Stimulated activated CD4-positive, alpha-beta T cell treated with anti-CD3 and anti-CD28 coated beads, Interleukin-15, amount 100 ng/mL, for 24 hours (primary cell): ENCODE measurements at regions not wholly inside any gene's neighbourhood (a gene's known extent, or its start where the extent isn't known, plus 50 kb on each side); places are given as distances from the start of the nearest gene placed in this dataset.
"Not testable (repeated sequence)": the region's sequence is repeated elsewhere in the genome, so short reads cannot be mapped to it uniquely, and the experiment has no call there.

Experiments used
- DNase-seq: peaks from one replicate; pipeline ENCODE4 v3.0.0-alpha.2; 2020

DNA sequence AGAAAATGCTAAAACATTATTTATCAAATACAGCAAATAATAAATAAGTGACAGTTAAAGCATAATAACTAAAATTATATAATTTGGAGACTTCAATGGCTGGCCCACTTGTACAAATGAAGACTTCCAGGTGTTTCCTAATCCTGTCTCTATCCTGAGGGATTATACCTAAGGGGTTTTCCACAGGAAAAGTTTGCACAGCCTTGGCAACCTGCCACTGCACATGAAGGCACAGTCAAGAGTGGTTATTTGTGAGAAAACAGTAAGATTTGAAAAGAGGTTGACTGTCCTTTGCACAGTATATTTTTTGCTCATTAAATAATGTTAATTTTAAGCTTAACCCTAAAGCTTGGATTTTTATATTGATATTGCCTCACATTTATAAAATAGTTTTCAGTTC is 655.9 kb downstream of the TTLL7 start:
- DNase-seq = not testable (repeated sequence)

DNA sequence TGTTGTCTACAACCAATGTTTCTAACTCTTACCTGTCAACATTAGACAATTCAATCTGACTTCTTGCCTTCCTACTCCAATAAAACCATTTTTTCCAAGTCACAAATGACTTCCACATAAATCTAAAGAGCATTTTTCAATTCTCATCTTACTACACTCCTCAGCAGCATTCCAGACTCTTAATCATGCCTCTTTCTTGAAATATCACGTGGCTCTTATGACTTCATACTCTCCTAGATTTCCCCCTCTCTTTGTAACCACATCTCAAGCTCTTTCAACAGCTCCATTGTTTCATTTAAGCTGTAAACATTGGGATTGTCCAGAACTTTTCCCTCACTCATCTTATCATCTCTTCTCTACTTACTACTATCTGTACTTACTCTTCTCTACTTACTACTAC is 666.6 kb downstream of the TTLL7 start:
- DNase-seq = not testable (repeated sequence)

- no peak for DNase-seq
These were observed 680.6 kb downstream of the TTLL7 start for GRCh38 chr1:83318366-83318765.

GRCh38 chr1:83315446-83315845 is 683.5 kb downstream of the TTLL7 start:
- DNase-seq = not testable (repeated sequence)

- DNase-seq = not testable (repeated sequence)
These were observed 688.8 kb downstream of the TTLL7 start for GRCh38 chr1:83310161-83310560.

GRCh38 chr1:83309035-83309434 is 689.9 kb downstream of the TTLL7 start:
- not testable (repeated sequence) for DNase-seq

DNA sequence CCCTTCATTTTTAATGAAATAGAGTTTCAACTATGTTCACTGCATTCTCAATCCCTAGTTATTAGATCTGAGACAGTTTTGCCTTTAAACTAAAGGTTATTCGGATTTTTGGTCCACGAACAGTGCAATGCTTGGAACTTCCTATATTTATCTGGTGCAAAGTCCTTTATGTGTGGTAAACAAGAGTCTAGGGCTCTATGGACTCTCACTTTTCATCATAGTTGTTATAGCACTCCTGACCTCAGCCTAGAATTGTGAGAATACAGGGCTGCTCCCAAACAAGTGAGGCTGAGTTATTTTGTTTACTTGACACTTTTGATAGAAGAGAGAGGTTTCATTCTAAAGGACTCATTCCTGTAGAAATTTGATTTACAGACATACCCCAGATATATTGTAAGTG is 692.1 kb downstream of the TTLL7 start:
- DNase-seq = not testable (repeated sequence)

DNA sequence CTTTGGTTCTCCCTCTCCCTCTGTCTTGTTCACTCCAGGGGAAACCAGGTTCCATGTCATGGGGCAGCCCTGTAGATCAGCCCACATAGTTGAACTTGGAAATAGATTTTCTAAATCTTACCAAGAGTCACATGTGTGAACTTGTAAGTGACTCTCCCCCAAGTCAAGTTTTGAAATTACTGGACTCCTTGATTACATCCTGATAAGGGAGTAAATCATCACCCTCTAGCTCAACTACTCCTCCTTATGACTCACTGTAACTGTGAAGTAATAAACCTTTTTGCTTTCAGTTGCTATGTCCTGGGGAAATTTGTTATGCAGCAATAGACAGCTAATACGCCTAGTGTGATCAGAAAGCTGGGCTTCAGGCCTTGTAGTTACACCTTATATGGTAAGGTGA is 703.3 kb downstream of the TTLL7 start:
- DNase-seq = not testable (repeated sequence)

DNA sequence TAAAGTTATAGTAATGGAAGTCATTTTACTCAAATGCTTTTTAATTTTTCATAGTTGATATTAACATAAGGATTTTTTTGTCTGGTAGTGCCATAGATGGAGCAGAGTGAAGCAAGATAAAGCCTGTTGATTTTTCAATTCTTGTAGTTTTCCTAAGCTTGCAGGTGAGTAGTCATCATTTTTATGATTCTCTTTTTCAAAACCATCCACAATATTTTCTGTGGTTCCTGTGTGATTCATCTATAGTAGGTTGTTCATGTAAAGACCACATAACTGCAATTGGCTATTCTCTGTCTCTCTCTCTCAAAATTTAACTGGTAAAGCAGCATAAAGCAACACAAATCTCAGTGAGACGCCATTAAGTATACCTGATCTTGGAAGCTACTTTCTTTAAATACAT is 711.5 kb downstream of the TTLL7 start:
- DNase-seq = not testable (repeated sequence)

- DNase-seq = not testable (repeated sequence)
These were observed 724.3 kb downstream of the TTLL7 start for GRCh38 chr1:83274656-83275055.

GRCh38 chr1:83272484-83272883 is 726.4 kb downstream of the TTLL7 start:
- DNase-seq = not testable (repeated sequence)

- not testable (repeated sequence) for DNase-seq
These were observed 727.1 kb downstream of the TTLL7 start for GRCh38 chr1:83271834-83272233.

- not testable (repeated sequence) for DNase-seq
These were observed 728.1 kb downstream of the TTLL7 start for GRCh38 chr1:83270801-83271200.

- DNase-seq = not testable (repeated sequence)
These were observed 735.1 kb downstream of the TTLL7 start for GRCh38 chr1:83263808-83264207.

DNA sequence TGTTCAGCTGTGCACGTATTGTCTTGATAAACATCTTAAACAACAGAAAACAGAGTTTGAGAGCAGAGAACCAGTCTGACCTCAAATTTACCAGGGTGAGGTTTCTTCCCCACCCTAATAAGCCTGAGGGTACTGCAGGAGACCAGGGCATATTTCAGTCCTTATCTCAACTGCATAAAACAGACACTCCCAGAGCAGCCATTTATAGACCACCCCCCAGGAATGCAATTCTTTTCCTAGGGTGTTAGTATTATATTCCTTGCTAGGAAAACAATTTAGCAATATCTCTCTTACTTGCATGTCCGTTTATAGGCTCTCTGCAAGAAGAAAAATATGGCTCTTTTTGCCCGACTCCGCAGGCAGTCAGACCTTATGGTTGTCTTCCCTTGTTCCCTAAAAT is 747.2 kb downstream of the TTLL7 start:
- DNase-seq = not testable (repeated sequence)

DNA sequence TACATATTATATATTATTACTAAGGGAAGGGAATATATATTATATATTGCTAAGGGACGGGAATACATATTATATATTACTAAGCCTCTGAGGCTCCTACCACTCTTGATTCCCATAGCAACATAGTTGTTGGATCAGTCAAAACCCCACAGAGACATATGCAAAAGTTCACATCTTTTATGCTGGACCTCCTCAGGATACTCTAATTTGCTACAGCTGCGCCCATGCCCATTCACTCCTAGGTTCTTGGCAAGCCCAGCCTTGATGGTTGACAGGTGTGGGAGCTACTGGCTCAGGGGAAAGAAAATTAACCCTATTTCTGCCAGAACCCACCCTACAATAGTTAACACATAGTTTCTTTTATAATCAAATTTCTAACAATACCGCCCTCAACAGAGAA is 752.2 kb downstream of the TTLL7 start:
- not testable (repeated sequence) for DNase-seq

DNA sequence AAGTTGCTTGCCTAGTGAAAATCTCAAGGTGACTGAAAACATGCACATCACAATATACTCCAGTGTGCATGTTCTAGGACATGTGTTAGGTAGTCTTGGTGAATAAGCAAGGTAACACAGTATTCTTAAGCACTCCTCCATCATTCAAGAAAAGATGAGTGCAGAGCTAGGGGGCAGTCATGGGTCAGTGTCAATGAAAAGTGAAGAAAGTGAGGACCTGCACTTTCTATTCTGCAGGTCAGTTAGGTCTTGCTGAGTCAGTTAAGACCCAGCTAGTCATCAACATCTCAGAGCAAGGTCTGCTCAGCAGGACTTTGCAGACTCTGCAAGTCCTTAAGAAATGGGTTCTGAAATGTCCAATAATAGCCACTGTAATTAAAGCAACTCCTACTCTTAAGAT is 754.1 kb downstream of the TTLL7 start:
- not testable (repeated sequence) for DNase-seq

DNA sequence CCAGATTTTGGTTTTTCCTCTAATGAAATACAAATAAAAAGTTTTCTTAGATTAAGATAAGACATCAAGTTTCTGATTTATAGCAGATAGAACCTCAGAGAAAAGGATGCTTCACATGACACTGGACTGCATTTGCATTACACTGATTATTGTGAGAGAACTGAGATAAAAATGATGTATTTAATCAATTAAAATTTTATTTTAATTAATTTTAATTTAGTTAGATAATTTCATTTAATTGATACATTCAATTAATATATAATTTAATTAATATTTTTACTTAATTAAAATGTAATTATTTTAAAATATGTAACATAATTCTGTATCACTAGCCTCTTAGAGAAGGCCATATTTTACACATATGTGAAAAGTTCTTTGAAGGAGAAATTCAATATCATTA is 759.4 kb downstream of the TTLL7 start:
- DNase-seq = not testable (repeated sequence)

- not testable (repeated sequence) for DNase-seq
These were observed 760.3 kb downstream of the TTLL7 start for GRCh38 chr1:83238654-83239053.

GRCh38 chr1:83219788-83220187 is 779.1 kb downstream of the TTLL7 start:
- DNase-seq = not testable (repeated sequence)

GRCh38 chr1:83218036-83218716 is 780.8 kb downstream of the TTLL7 start:
- not testable (repeated sequence) for DNase-seq

- not testable (repeated sequence) for DNase-seq
These were observed 784.6 kb downstream of the TTLL7 start for GRCh38 chr1:83214317-83214716.

DNA sequence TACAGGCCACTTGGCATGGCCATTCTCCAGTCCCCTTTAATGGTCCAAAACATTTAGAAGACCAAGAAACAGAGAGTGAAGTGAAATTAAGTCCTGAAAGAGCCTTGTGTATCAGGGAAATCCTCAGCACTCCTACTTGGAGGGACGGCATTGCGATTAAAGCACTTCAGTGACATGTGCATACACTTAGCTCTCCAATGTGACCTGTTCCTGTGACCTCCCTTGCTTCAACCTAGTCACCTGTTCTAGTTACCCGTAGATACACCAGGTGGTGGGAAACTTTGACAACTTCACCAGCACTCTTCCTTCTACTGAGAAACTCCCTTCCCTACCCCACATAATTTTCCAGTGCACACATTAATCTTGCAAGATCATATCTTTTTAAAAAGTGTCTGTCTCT is 785.3 kb downstream of the TTLL7 start:
- not testable (repeated sequence) for DNase-seq

DNA sequence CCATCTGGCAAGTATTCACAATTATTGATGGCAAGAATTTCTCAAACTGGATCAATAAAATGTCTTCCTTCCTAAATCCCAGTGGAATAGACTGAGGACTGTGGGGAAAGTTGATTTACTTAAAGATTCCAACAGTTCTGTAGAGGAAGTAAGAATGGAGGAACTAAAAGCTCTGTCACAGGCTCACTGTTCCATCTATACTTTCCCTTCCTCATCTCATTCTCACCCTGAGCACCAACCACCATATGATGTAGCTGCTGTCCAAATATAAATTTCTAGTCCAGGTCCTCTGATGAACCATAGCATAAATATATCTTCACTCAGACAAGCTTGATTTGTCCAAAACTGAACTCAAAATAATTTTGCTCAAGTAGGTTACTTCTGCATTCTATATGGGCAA is 786.9 kb downstream of the TTLL7 start:
- not testable (repeated sequence) for DNase-seq

DNA sequence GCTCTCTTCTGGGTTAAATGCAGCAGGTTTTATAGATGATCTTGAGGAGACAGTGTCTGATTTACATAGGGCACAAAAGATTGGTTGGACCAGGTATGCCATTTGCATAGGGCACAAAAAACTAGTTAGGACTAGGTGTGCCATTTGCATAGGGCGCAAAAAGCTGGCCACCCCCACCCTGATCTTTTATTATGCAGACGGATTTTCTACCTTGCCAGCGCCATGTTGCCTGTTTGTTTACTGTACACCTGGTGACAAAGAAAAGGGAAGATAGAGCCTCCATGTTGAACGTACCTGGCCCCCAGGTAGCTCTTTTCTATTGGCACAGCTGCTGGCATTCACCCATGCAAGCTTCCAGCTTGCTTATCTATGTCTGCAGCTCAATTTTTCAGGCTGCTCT is 790.4 kb downstream of the TTLL7 start:
- not testable (repeated sequence) for DNase-seq
